ENCODE measurements at regions not wholly inside any gene's neighbourhood (a gene's known extent, or its start where the extent isn't known, plus 50 kb on each side); places are given as distances from the start of the nearest gene placed in this dataset.

- TF ChIP-seq CTCF (IDR thresholded peaks at IDR 0.05) = no peak
- no peak for TF ChIP-seq POLR2A (IDR thresholded peaks at IDR 0.05)
- TF ChIP-seq POLR2AphosphoS5 (IDR thresholded peaks at IDR 0.05) = no peak
- no peak for TF ChIP-seq EP300 (IDR thresholded peaks at IDR 0.05)
Observed at GRCh38 chr6:56715741-56716140, 73.1 kb upstream of the DST start.
